ENCODE measurements at regions not wholly inside any gene's neighbourhood (a gene's known extent, or its start where the extent isn't known, plus 50 kb on each side); places are given as distances from the start of the nearest gene placed in this dataset.

DNA sequence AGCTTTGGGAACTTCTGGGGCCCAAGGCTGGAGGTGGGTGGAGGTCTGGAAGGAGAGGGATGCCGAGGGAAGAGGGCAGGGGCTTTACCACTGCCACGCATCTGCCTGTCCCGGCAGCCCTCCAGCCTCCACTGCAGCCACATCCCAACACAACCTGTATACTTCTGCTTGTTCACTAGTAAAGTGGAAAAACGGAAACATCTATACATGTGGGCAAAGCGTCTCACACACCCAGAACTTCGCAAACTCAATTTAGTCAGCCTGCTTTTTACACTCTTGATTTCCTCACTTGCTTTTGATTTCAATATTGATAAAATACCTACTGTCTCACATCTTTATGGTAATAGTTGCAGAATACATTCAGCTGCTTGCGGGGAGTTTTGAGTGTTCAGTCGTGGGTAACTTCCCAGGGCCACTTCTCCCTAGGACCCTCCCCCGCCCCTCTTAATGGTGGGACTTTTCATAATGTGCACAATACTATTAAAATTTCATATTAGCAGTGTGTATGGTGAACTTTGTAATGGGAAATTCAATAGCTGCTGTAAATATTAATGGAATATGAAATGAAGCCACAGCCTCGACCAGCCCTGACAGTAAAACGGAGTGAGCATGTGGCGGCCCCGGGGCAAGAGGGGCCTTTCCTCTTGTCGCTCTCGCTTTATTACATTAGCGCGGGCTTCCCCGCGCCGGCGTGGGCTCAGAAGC is 85.2 kb downstream of the NR2F2 start:
- H3K4me1 ChIP-seq (ENCODE audit: low read depth): peaks cover 6% of the 10 kb centered on the region
- DNase-seq (ENCODE audit: low read depth in 1 of 2, low spot score in 1 of 2): no peak
- H3K27me3 ChIP-seq: peaks cover 100% of the 10 kb centered on the region
- TF ChIP-seq, protein P1, sequence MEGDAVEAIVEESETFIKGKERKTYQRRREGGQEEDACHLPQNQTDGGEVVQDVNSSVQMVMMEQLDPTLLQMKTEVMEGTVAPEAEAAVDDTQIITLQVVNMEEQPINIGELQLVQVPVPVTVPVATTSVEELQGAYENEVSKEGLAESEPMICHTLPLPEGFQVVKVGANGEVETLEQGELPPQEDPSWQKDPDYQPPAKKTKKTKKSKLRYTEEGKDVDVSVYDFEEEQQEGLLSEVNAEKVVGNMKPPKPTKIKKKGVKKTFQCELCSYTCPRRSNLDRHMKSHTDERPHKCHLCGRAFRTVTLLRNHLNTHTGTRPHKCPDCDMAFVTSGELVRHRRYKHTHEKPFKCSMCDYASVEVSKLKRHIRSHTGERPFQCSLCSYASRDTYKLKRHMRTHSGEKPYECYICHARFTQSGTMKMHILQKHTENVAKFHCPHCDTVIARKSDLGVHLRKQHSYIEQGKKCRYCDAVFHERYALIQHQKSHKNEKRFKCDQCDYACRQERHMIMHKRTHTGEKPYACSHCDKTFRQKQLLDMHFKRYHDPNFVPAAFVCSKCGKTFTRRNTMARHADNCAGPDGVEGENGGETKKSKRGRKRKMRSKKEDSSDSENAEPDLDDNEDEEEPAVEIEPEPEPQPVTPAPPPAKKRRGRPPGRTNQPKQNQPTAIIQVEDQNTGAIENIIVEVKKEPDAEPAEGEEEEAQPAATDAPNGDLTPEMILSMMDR (IDR thresholded peaks at IDR 0.05; ENCODE audit: low read depth, low read length): no peak
- H3K27ac ChIP-seq: no peak overlapping the region
- no peaks in the 10 kb centered on the region for H3K9me3 ChIP-seq (ENCODE audit: low read depth)
- H3K4me3 ChIP-seq: no peak overlapping the region
- H3K36me3 ChIP-seq: no peaks in the 10 kb centered on the region

GRCh38 chr15:96416218-96416933 is 85.9 kb downstream of the NR2F2 start:
- Histone ChIP-seq H3K27me3 (peaks cover 100% of the 10 kb centered on the region), H3K27ac (no peak overlapping the region), H3K36me3 (no peaks in the 10 kb centered on the region), H3K9me3 (ENCODE audit: low read depth) (no peaks in the 10 kb centered on the region), H3K4me1 (ENCODE audit: low read depth) (peaks cover 6% of the 10 kb centered on the region), H3K4me3 (no peak overlapping the region)
- no peak for DNase-seq (ENCODE audit: low read depth in 1 of 2, low spot score in 1 of 2)
- TF ChIP-seq, protein P1 (IDR thresholded peaks at IDR 0.05; ENCODE audit: low read depth, low read length): no peak

GRCh38 chr15:96416934-96417759 is 86.6 kb downstream of the NR2F2 start:
- Histone ChIP-seq H3K9me3 (ENCODE audit: low read depth) (no peaks in the 10 kb centered on the region), H3K27me3 (peaks cover 98% of the 10 kb centered on the region), H3K27ac (no peak overlapping the region), H3K4me3 (no peak overlapping the region), H3K36me3 (no peaks in the 10 kb centered on the region), H3K4me1 (ENCODE audit: low read depth) (peaks cover 11% of the 10 kb centered on the region)
- TF ChIP-seq, protein P1 (IDR thresholded peaks at IDR 0.05; ENCODE audit: low read depth, low read length): no peak
- peak; percentile 22 to 55 for DNase-seq (ENCODE audit: low read depth in 1 of 2, low spot score in 1 of 2)

DNA sequence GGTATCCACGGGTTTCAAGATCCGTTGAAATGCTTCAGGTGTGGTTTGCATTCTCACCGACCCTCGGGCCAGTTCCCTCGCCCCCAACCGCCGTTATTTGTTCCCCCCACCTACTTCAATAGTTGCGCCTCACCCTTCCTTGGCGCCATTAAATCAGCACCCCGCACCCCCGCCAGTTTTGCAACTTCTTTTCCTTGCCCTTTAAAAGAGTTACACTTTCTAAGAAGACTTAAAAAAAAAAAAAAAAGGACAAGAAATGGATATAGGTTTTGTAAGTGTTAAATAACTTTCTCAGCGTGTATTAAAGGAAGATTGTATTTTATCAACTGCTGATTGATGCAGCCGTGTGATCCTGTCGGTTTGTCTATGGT is 87.2 kb downstream of the NR2F2 start:
- H3K27ac ChIP-seq: no peak overlapping the region
- no peaks in the 10 kb centered on the region for H3K36me3 ChIP-seq
- no peak overlapping the region for H3K4me3 ChIP-seq
- TF ChIP-seq, protein P1 (IDR thresholded peaks at IDR 0.05; ENCODE audit: low read depth, low read length): no peak
- H3K9me3 ChIP-seq (ENCODE audit: low read depth): no peaks in the 10 kb centered on the region
- no peak for DNase-seq (ENCODE audit: low read depth in 1 of 2, low spot score in 1 of 2)
- H3K27me3 ChIP-seq: peaks cover 98% of the 10 kb centered on the region
- peaks cover 15% of the 10 kb centered on the region for H3K4me1 ChIP-seq (ENCODE audit: low read depth)

GRCh38 chr15:96418146-96418545 is 87.6 kb downstream of the NR2F2 start:
- Histone ChIP-seq H3K9me3 (ENCODE audit: low read depth) (no peaks in the 10 kb centered on the region), H3K4me3 (no peak overlapping the region), H3K4me1 (ENCODE audit: low read depth) (peaks cover 15% of the 10 kb centered on the region), H3K27me3 (peaks cover 96% of the 10 kb centered on the region), H3K27ac (no peak overlapping the region), H3K36me3 (no peaks in the 10 kb centered on the region)
- no peak for DNase-seq (ENCODE audit: low read depth in 1 of 2, low spot score in 1 of 2)
- TF ChIP-seq, protein P1 (IDR thresholded peaks at IDR 0.05; ENCODE audit: low read depth, low read length): no peak
